ENCODE measurements at regions not wholly inside any gene's neighbourhood (a gene's known extent, or its start where the extent isn't known, plus 50 kb on each side); places are given as distances from the start of the nearest gene placed in this dataset.

GRCh38 chr14:82445810-82446570, 912.3 kb upstream of the SEL1L start:
- DNase-seq (ENCODE audit: low spot score) = peak; percentile 53

- DNase-seq (ENCODE audit: low spot score) = peak; percentile 33
These were observed 913.9 kb upstream of the SEL1L start for GRCh38 chr14:82447586-82447985.

GRCh38 chr14:82449926-82450468, 916.3 kb upstream of the SEL1L start:
- no peak for DNase-seq (ENCODE audit: low spot score)

- DNase-seq (ENCODE audit: low spot score) = no peak
These were observed 918.0 kb upstream of the SEL1L start for GRCh38 chr14:82451675-82452074.

GRCh38 chr14:82482345-82482744, 948.7 kb upstream of the SEL1L start:
- DNase-seq (ENCODE audit: low spot score) = no peak

- DNase-seq (ENCODE audit: low spot score) = no peak
These were observed 954.8 kb upstream of the SEL1L start for GRCh38 chr14:82488473-82488872.

GRCh38 chr14:82490397-82490796, 956.7 kb upstream of the SEL1L start:
- DNase-seq (ENCODE audit: low spot score) = no peak

GRCh38 chr14:82492157-82492556, 958.5 kb upstream of the SEL1L start:
- DNase-seq (ENCODE audit: low spot score) = peak; percentile 2

GRCh38 chr14:82500222-82500621, 966.6 kb upstream of the SEL1L start:
- no peak for DNase-seq (ENCODE audit: low spot score)

- DNase-seq (ENCODE audit: low spot score) = no peak
These were observed 967.9 kb upstream of the SEL1L start for GRCh38 chr14:82501554-82501953.

- DNase-seq (ENCODE audit: low spot score) = no peak
These were observed 968.4 kb upstream of the SEL1L start for GRCh38 chr14:82502043-82502442.

GRCh38 chr14:82504894-82505293, 971.2 kb upstream of the SEL1L start:
- DNase-seq (ENCODE audit: low spot score) = no peak

GRCh38 chr14:82510007-82510406, 976.4 kb upstream of the SEL1L start:
- DNase-seq (ENCODE audit: low spot score) = no peak

GRCh38 chr14:82511399-82511798, 977.7 kb upstream of the SEL1L start:
- DNase-seq (ENCODE audit: low spot score) = no peak

- DNase-seq (ENCODE audit: low spot score) = no peak
These were observed 987.1 kb upstream of the SEL1L start for GRCh38 chr14:82520765-82521164.

GRCh38 chr14:82521191-82521590, 987.5 kb upstream of the SEL1L start:
- no peak for DNase-seq (ENCODE audit: low spot score)

- peak; percentile 2 for DNase-seq (ENCODE audit: low spot score)
These were observed 994.4 kb upstream of the SEL1L start for GRCh38 chr14:82528016-82528415.

- DNase-seq (ENCODE audit: low spot score) = no peak
These were observed 999.7 kb upstream of the SEL1L start for GRCh38 chr14:82533351-82533750.

- DNase-seq (ENCODE audit: low spot score) = no peak
These were observed 1002.9 kb upstream of the SEL1L start for GRCh38 chr14:82536566-82536965.

GRCh38 chr14:82537831-82538230, 1004.2 kb upstream of the SEL1L start:
- DNase-seq (ENCODE audit: low spot score) = no peak

GRCh38 chr14:82546401-82546800, 1012.7 kb upstream of the SEL1L start:
- DNase-seq (ENCODE audit: low spot score) = no peak

- DNase-seq (ENCODE audit: low spot score) = no peak
These were observed 1015.8 kb upstream of the SEL1L start for GRCh38 chr14:82549306-82549990.

- no peak for DNase-seq (ENCODE audit: low spot score)
These were observed 1029.2 kb upstream of the SEL1L start for GRCh38 chr14:82562881-82563280.

Measured in Ammon's horn (tissue), 1 donor.